WTC11 (cell line): ENCODE measurements at regions not wholly inside any gene's neighbourhood (a gene's known extent, or its start where the extent isn't known, plus 50 kb on each side); places are given as distances from the start of the nearest gene placed in this dataset.
"Not testable (repeated sequence)": the region's sequence is repeated elsewhere in the genome, so short reads cannot be mapped to it uniquely, and the experiment has no call there.

ENCODE experiments used
- ATF2 ChIP-seq: sonication (generic); formaldehyde crosslinking; IDR thresholded peaks from 2 replicates; pipeline ENCODE4 v1.8.1; 2022; ENCODE audit warnings: low read depth, missing genetic modification reagents, borderline replicate concordance
- CBFB ChIP-seq: sonication (generic); formaldehyde crosslinking; IDR thresholded peaks from 2 replicates; pipeline ENCODE4 v1.8.1; 2022; ENCODE audit warnings: mild to moderate bottlenecking, low read depth, missing genetic modification reagents
- MAX ChIP-seq: sonication (generic); formaldehyde crosslinking; IDR thresholded peaks from 2 replicates; pipeline ENCODE4 v1.8.0; 2022; ENCODE audit warnings: mild to moderate bottlenecking, missing genetic modification reagents
- TEAD1 ChIP-seq: sonication (generic); formaldehyde crosslinking; IDR thresholded peaks from 2 replicates; pipeline ENCODE4 v1.8.0; 2022; ENCODE audit warnings: mild to moderate bottlenecking, missing genetic modification reagents
- TF ChIP-seq, protein P1 (sequence below): fragments of 200-600 bp; IDR thresholded peaks from 2 replicates; pipeline ENCODE4 v1.8.0; 2022; ENCODE audit warnings: antibody characterized with exemption
- TF ChIP-seq, protein P2 (sequence below): sonication (generic); formaldehyde crosslinking; IDR thresholded peaks from 2 replicates; pipeline ENCODE4 v1.8.1; 2023; ENCODE audit warnings: mild to moderate bottlenecking, missing genetic modification reagents, moderate library complexity
- TF ChIP-seq, protein P3 (sequence below): sonication (generic); formaldehyde crosslinking; IDR thresholded peaks from 2 replicates; pipeline ENCODE4 v1.8.1; 2023; ENCODE audit warnings: mild to moderate bottlenecking, moderate library complexity, missing genetic modification reagents

DNA sequence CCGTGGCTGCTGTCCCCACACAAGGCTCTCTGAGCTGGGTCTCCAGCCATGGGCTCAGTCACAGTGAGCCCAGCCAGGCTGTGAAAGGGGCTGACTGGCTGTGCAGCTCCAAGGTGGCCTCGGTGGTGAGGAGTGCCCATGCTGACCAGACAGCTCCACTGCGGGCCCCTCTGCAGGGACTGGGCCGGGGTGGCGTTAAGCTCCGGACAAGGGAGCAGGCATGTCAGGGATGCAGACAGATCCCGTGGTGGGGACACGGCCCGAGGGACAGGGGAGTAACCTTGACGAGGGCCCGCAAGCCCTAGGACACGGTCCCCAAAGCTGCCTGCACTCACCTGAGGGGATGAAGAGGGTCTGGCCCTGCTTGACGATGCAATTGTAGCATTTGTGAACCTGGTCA lies 132.0 kb downstream of the TUBA3C start:
- TF ChIP-seq MAX, TEAD1, ATF2, CBFB (CRISPR knock-in tag): not testable (repeated sequence)
- TF ChIP-seq, protein P1, sequence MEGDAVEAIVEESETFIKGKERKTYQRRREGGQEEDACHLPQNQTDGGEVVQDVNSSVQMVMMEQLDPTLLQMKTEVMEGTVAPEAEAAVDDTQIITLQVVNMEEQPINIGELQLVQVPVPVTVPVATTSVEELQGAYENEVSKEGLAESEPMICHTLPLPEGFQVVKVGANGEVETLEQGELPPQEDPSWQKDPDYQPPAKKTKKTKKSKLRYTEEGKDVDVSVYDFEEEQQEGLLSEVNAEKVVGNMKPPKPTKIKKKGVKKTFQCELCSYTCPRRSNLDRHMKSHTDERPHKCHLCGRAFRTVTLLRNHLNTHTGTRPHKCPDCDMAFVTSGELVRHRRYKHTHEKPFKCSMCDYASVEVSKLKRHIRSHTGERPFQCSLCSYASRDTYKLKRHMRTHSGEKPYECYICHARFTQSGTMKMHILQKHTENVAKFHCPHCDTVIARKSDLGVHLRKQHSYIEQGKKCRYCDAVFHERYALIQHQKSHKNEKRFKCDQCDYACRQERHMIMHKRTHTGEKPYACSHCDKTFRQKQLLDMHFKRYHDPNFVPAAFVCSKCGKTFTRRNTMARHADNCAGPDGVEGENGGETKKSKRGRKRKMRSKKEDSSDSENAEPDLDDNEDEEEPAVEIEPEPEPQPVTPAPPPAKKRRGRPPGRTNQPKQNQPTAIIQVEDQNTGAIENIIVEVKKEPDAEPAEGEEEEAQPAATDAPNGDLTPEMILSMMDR, result not testable (repeated sequence)
- TF ChIP-seq, protein P2, sequence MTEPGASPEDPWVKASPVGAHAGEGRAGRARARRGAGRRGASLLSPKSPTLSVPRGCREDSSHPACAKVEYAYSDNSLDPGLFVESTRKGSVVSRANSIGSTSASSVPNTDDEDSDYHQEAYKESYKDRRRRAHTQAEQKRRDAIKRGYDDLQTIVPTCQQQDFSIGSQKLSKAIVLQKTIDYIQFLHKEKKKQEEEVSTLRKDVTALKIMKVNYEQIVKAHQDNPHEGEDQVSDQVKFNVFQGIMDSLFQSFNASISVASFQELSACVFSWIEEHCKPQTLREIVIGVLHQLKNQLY (CRISPR knock-in tag), result not testable (repeated sequence)
- TF ChIP-seq, protein P3, sequence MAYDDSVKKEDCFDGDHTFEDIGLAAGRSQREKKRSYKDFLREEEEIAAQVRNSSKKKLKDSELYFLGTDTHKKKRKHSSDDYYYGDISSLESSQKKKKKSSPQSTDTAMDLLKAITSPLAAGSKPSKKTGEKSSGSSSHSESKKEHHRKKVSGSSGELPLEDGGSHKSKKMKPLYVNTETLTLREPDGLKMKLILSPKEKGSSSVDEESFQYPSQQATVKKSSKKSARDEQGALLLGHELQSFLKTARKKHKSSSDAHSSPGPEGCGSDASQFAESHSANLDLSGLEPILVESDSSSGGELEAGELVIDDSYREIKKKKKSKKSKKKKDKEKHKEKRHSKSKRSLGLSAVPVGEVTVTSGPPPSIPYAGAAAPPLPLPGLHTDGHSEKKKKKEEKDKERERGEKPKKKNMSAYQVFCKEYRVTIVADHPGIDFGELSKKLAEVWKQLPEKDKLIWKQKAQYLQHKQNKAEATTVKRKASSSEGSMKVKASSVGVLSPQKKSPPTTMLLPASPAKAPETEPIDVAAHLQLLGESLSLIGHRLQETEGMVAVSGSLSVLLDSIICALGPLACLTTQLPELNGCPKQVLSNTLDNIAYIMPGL, result not testable (repeated sequence)
